GM23338 (cell line): ENCODE measurements at regions not wholly inside any gene's neighbourhood (a gene's known extent, or its start where the extent isn't known, plus 50 kb on each side); places are given as distances from the start of the nearest gene placed in this dataset.

Experiments used
- ATAC-seq: fragments of 200-7000 bp; cut with Tn5 transposase; 3 replicates; pipeline ENCODE4 v1.9.1; 2020
- DNase-seq: peaks from one replicate; pipeline ENCODE4 v3.0.0-alpha.2; 2015; ENCODE audit warnings: low spot score
- H2AFZ ChIP-seq: fragments of 200-600 bp; sonication (generic); 2 replicates; pipeline ENCODE4 v1.8.0; 2016; ENCODE audit warnings: antibody characterized with exemption, mild to moderate bottlenecking, moderate library complexity
- H3F3A ChIP-seq: fragments of 200-600 bp; sonication (generic); replicated peaks from 2 replicates; pipeline ENCODE4 v1.8.0; 2017; ENCODE audit warnings: antibody characterized with exemption, mixed run types, low read depth
- H3K27ac ChIP-seq: fragments of 200-600 bp; sonication (generic); 2 replicates; pipeline ENCODE4 v1.6.1; 2016; ENCODE audit warnings: low read depth
- H3K27me3 ChIP-seq: fragments of 200-600 bp; sonication (generic); 2 replicates; pipeline ENCODE4 v1.8.0; 2016; ENCODE audit warnings: mild to moderate bottlenecking, mixed run types, moderate library complexity; ENCODE audit not compliant: insufficient read depth
- H3K36me3 ChIP-seq: fragments of 200-600 bp; sonication (generic); 2 replicates; pipeline ENCODE4 v1.8.0; 2016; ENCODE audit warnings: mild to moderate bottlenecking; ENCODE audit not compliant: insufficient read depth
- H3K4me1 ChIP-seq: fragments of 200-600 bp; sonication (generic); 2 replicates; pipeline ENCODE4 v1.8.0; 2016; ENCODE audit warnings: mild to moderate bottlenecking, moderate library complexity; ENCODE audit not compliant: insufficient read depth
- H3K4me2 ChIP-seq: fragments of 200-600 bp; sonication (generic); 2 replicates; pipeline ENCODE4 v1.7.1; 2017; ENCODE audit warnings: mixed run types
- H3K4me3 ChIP-seq: fragments of 200-600 bp; sonication (generic); 2 replicates; pipeline ENCODE4 v1.6.1; 2016; ENCODE audit warnings: mixed run types
- H3K79me2 ChIP-seq: fragments of 200-600 bp; sonication (generic); replicated peaks from 2 replicates; pipeline ENCODE4 v1.8.0; 2017; ENCODE audit warnings: mild to moderate bottlenecking; ENCODE audit not compliant: insufficient read depth
- H3K9me2 ChIP-seq: fragments of 200-600 bp; sonication (generic); 2 replicates; pipeline ENCODE4 v1.8.0; 2017; ENCODE audit not compliant: insufficient read depth
- H4K20me1 ChIP-seq: fragments of 200-600 bp; sonication (generic); replicated peaks from 2 replicates; pipeline ENCODE4 v1.8.0; 2017; ENCODE audit warnings: mild to moderate bottlenecking; ENCODE audit not compliant: insufficient read depth
- H3K27ac Mint-ChIP-seq: 2 replicates; pipeline ENCODE4 v1.8.0; 2020; ENCODE audit warnings: inconsistent platforms, mild to moderate bottlenecking, moderate library complexity, mixed read lengths
- H3K27me3 Mint-ChIP-seq: 3 replicates; pipeline ENCODE4 v1.8.0; 2022; ENCODE audit warnings: low read depth, mild to moderate bottlenecking, moderate library complexity, mixed read lengths, inconsistent platforms; ENCODE audit not compliant: insufficient read depth, poor library complexity
- H3K36me3 Mint-ChIP-seq: 3 replicates; pipeline ENCODE4 v1.8.0; 2021; ENCODE audit warnings: low read depth, mild to moderate bottlenecking, inconsistent platforms, moderate library complexity, mixed read lengths
- H3K4me1 Mint-ChIP-seq: 3 replicates; pipeline ENCODE4 v1.8.0; 2020; ENCODE audit warnings: mild to moderate bottlenecking, inconsistent platforms, mixed read lengths
- H3K4me3 Mint-ChIP-seq: 3 replicates; pipeline ENCODE4 v1.8.0; 2021; ENCODE audit warnings: moderate library complexity, mild to moderate bottlenecking, inconsistent platforms, mixed read lengths
- H3K9me3 Mint-ChIP-seq: 3 replicates; pipeline ENCODE4 v1.8.0; 2020; ENCODE audit warnings: moderate library complexity, mild to moderate bottlenecking, inconsistent platforms, mixed read lengths
- CREB1 ChIP-seq: fragments of 250-450 bp; sonication (Bioruptor Pico); IDR thresholded peaks from 2 replicates; pipeline ENCODE4 v1.5.0; 2020; ENCODE audit warnings: low read depth, mild to moderate bottlenecking, moderate library complexity
- CTCF ChIP-seq, 2 experiments: fragments of 200-600 bp in 1 of 2; sonication (generic) in 1 of 2; conservative IDR thresholded peaks; 2 replicates each; pipeline versions ENCODE4 v1.5.1 to v1.6.1; 2016 to 2017; ENCODE audit warnings: antibody characterized with exemption in 2 of 2, low read depth in 2 of 2, mild to moderate bottlenecking in 2 of 2, moderate library complexity in 1 of 2
- ETS1 ChIP-seq: IDR thresholded peaks from 2 replicates; pipeline ENCODE4 v1.6.1; 2016; ENCODE audit warnings: antibody characterized with exemption
- EZH2phosphoT487 ChIP-seq: fragments of 200-600 bp; sonication (generic); IDR thresholded peaks from one replicate; pipeline ENCODE4 v1.8.1; 2018; ENCODE audit warnings: antibody characterized with exemption; ENCODE audit not compliant: unreplicated experiment
- STAT1 ChIP-seq: IDR thresholded peaks from one replicate; pipeline ENCODE4 v1.6.1; 2016; ENCODE audit warnings: antibody characterized with exemption; ENCODE audit not compliant: unreplicated experiment
- ZNF114 ChIP-seq: fragments of 250-450 bp; sonication (Bioruptor Pico); IDR thresholded peaks from 2 replicates; pipeline ENCODE4 v1.5.0; 2020; ENCODE audit warnings: mild to moderate bottlenecking, moderate library complexity
- ZNF331 ChIP-seq: fragments of 250-450 bp; sonication (Bioruptor Pico); IDR thresholded peaks from 2 replicates; pipeline ENCODE4 v1.5.0; 2020; ENCODE audit warnings: low read depth, mild to moderate bottlenecking, moderate library complexity

GRCh38 chr16:50861970-50862411 is 120.1 kb downstream of the CYLD start:
- Histone ChIP-seq H3K4me3 (no peak overlapping the region), H3K27me3 (no peaks in the 10 kb centered on the region), H3K9me2 (no peaks in the 10 kb centered on the region), H3F3A (no peaks in the 10 kb centered on the region), H3K4me2 (no peak overlapping the region), H3K27ac (no peak overlapping the region), H2AFZ (no peak overlapping the region), H3K36me3 (no peaks in the 10 kb centered on the region), H3K4me1 (no peaks in the 10 kb centered on the region), H3K79me2 (no peaks in the 10 kb centered on the region), H4K20me1 (no peaks in the 10 kb centered on the region)
- Mint-ChIP-seq H3K27ac (no peak overlapping the region), H3K27me3 (peaks cover 5% of the 10 kb centered on the region), H3K4me3 (no peak overlapping the region), H3K36me3 (no peaks in the 10 kb centered on the region), H3K9me3 (no peaks in the 10 kb centered on the region; the same call in 2 of the 3 replicates), H3K4me1 (peaks cover 7% of the 10 kb centered on the region; the same call in 2 of the 3 replicates)
- DNase-seq (no peak), ATAC-seq (no peak)
- no peak for TF ChIP-seq ETS1
- no peak for TF ChIP-seq EZH2phosphoT487

- Mint-ChIP-seq H3K27me3 (peaks cover 5% of the 10 kb centered on the region), H3K4me3 (no peak overlapping the region), H3K9me3 (no peaks in the 10 kb centered on the region; the same call in 2 of the 3 replicates), H3K36me3 (no peaks in the 10 kb centered on the region), H3K4me1 (peaks cover 7% of the 10 kb centered on the region; the same call in 2 of the 3 replicates), H3K27ac (no peak overlapping the region)
- DNase-seq (no peak), ATAC-seq (no peak)
- Histone ChIP-seq H3K4me3 (no peak overlapping the region), H3K4me2 (no peak overlapping the region), H3K27ac (no peak overlapping the region), H3K9me2 (no peaks in the 10 kb centered on the region), H3K4me1 (no peaks in the 10 kb centered on the region), H4K20me1 (no peaks in the 10 kb centered on the region), H3K79me2 (no peaks in the 10 kb centered on the region), H2AFZ (no peak overlapping the region), H3K36me3 (no peaks in the 10 kb centered on the region), H3K27me3 (no peaks in the 10 kb centered on the region), H3F3A (no peaks in the 10 kb centered on the region)
- TF ChIP-seq STAT1 (no peak), EZH2phosphoT487 (no peak), CTCF (conservative IDR thresholded peaks at IDR 0.05; ENCODE audit: low read depth in 2 of 2) (no peak), CREB1 (CRISPR knock-in tag) (no peak)
These were observed 119.6 kb downstream of the CYLD start for GRCh38 chr16:50861451-50861850.

GRCh38 chr16:50859628-50860360 is 117.9 kb downstream of the CYLD start:
- no peak overlapping the region for H3K27ac Mint-ChIP-seq

More at GRCh38 chr16:50859628-50860360, 117.9 kb downstream of the CYLD start:
- Histone ChIP-seq H3K36me3 (no peaks in the 10 kb centered on the region), H3F3A (no peaks in the 10 kb centered on the region), H3K79me2 (no peaks in the 10 kb centered on the region), H3K27ac (no peak overlapping the region), H3K9me2 (no peaks in the 10 kb centered on the region), H3K27me3 (no peaks in the 10 kb centered on the region), H3K4me1 (no peaks in the 10 kb centered on the region), H2AFZ (no peak overlapping the region), H4K20me1 (no peaks in the 10 kb centered on the region), H3K4me3 (no peak overlapping the region), H3K4me2 (no peak overlapping the region)
- no peaks in the 10 kb centered on the region for H3K36me3 Mint-ChIP-seq
- H3K4me3 Mint-ChIP-seq, result no peak overlapping the region
- peaks cover 5% of the 10 kb centered on the region for H3K27me3 Mint-ChIP-seq
- DNase-seq (no peak), ATAC-seq (no peak)
- H3K4me1 Mint-ChIP-seq, result peaks cover 7% of the 10 kb centered on the region; the same call in 2 of the 3 replicates
- no peak for TF ChIP-seq CTCF (conservative IDR thresholded peaks at IDR 0.05; ENCODE audit: low read depth in 2 of 2)
- no peak for TF ChIP-seq ZNF114 (CRISPR knock-in tag)
- no peak for TF ChIP-seq ETS1
- no peak for TF ChIP-seq CREB1 (CRISPR knock-in tag)
- no peak for TF ChIP-seq ZNF331 (CRISPR knock-in tag)
- no peak for TF ChIP-seq STAT1
- no peaks in the 10 kb centered on the region; the same call in 2 of the 3 replicates for H3K9me3 Mint-ChIP-seq
